HepG2 (cell line): ENCODE measurements at regions not wholly inside any gene's neighbourhood (a gene's known extent, or its start where the extent isn't known, plus 50 kb on each side); places are given as distances from the start of the nearest gene placed in this dataset.

Experiments used
- ATAC-seq: fragments of 200-7000 bp; cut with Tn5 transposase; 3 replicates; pipeline ENCODE4 v1.9.1; 2020; ENCODE audit warnings: mild to moderate bottlenecking, moderate library complexity
- BruUV-seq: library from RNA; stranded (reverse); fragments of 400-500 nt; replicated peaks from 2 replicates; lab custom pipeline; 2021; lab: Mats Ljungman, UMichigan
- CTCF ChIA-PET: fragments of 300-600 bp; formaldehyde crosslinking; extraction: SDS; loops from one replicate; lab custom pipeline; 2021; ENCODE audit warnings: low total read pairs, inconsistent platforms, low intra/inter-chr PET ratio; lab: Yijun Ruan, JAX
- POLR2A ChIA-PET: fragments of 350-600 bp; sonication (Branson Sonifier 250); formaldehyde crosslinking; loops from one replicate; lab custom pipeline; 2020; ENCODE audit warnings: antibody characterized with exemption, inconsistent platforms; lab: Yijun Ruan, JAX
- DNase-seq: peaks from one replicate; pipeline ENCODE4 v3.0.0-alpha.2; 2015; ENCODE audit warnings: low spot score
- FAIRE-seq: peaks from 3 replicates; lab custom pipeline; 2011; peaks lifted over from hg19 to GRCh38; lab: Jason Lieb, UNC
- H2AFZ ChIP-seq: one replicate; pipeline ENCODE4 v1.6.1; 2011; ENCODE audit warnings: low read length, inconsistent platforms
- H3K27ac ChIP-seq: fragments of 300-600 bp; 3 replicates; pipeline ENCODE4 v1.8.0; 2011; ENCODE audit warnings: mixed run types, mild to moderate bottlenecking, mixed read lengths, low read length, inconsistent platforms; ENCODE audit not compliant: insufficient read depth; ENCODE audit errors: extremely low read length
- H3K27me3 ChIP-seq, 2 experiments: fragments of 200-600 bp in 1 of 2; 2 replicates in 1 of 2; 3 replicates in 1 of 2; pipeline versions ENCODE4 v1.6.0 to v1.8.0; 2011; ENCODE audit warnings: low read length in 2 of 2, mild to moderate bottlenecking in 2 of 2, moderate library complexity in 2 of 2, inconsistent platforms in 1 of 2; ENCODE audit not compliant: insufficient read depth in 2 of 2, control insufficient read depth in 1 of 2
- H3K36me3 ChIP-seq, 2 experiments: fragments of 200-600 bp in 1 of 2; replicated peaks in 1 of 2; 2 replicates in 1 of 2; 3 replicates in 1 of 2; pipeline versions ENCODE4 v1.5.1 to v1.8.0; 2011; ENCODE audit warnings: low read length in 2 of 2, inconsistent platforms in 1 of 2; ENCODE audit not compliant: insufficient read depth in 2 of 2, control insufficient read depth in 1 of 2
- H3K4me1 ChIP-seq: 2 replicates; pipeline ENCODE4 v1.5.1; 2012; ENCODE audit warnings: low read length, inconsistent platforms; ENCODE audit not compliant: insufficient read depth
- H3K4me2 ChIP-seq: 2 replicates; pipeline ENCODE4 v1.6.0; 2011; ENCODE audit warnings: low read depth, low read length, inconsistent platforms
- H3K4me3 ChIP-seq, 3 experiments: fragments of 200-600 bp in 1 of 3; sonication (generic), shearing (Covaris generic) in 1 of 3; replicated peaks in 1 of 3; 2 replicates each; pipeline ENCODE4 v1.5.1; 2011 to 2016; ENCODE audit warnings: low read length in 3 of 3, inconsistent platforms in 2 of 3, low read depth in 2 of 3, mild to moderate bottlenecking in 2 of 3, control low read depth in 1 of 3, mixed read lengths in 1 of 3; ENCODE audit not compliant: insufficient read depth in 1 of 3
- H3K79me2 ChIP-seq: one replicate; pipeline ENCODE4 v1.6.1; 2011; ENCODE audit warnings: low read length, inconsistent platforms; ENCODE audit not compliant: insufficient read depth
- H3K9ac ChIP-seq: 2 replicates; pipeline ENCODE4 v1.6.0; 2011; ENCODE audit warnings: mild to moderate bottlenecking, low read depth, low read length, inconsistent platforms; ENCODE audit not compliant: insufficient read depth
- H3K9me3 ChIP-seq: 2 replicates; pipeline ENCODE4 v1.5.1; 2012; ENCODE audit warnings: mild to moderate bottlenecking, low read length
- H4K20me1 ChIP-seq: 2 replicates; pipeline ENCODE4 v1.6.0; 2011; ENCODE audit warnings: inconsistent platforms, mild to moderate bottlenecking, low read length, moderate library complexity; ENCODE audit not compliant: insufficient read depth
- AKAP8 ChIP-seq: sonication (generic); formaldehyde crosslinking; IDR thresholded peaks from 2 replicates; pipeline ENCODE4 v1.5.1; 2020; ENCODE audit warnings: mild to moderate bottlenecking, missing genetic modification reagents
- ETV6 ChIP-seq: sonication (generic); formaldehyde crosslinking; conservative IDR thresholded peaks from 2 replicates; pipeline ENCODE4 v1.4.0; 2020; ENCODE audit warnings: missing genetic modification reagents
- HNRNPH1 ChIP-seq: fragments of 200-400 bp; formaldehyde crosslinking; optimal IDR thresholded peaks from 2 replicates; pipeline ENCODE3; 2017; ENCODE audit warnings: mild to moderate bottlenecking, low read depth, low read length
- JARID2 ChIP-seq: sonication (generic); formaldehyde crosslinking; IDR thresholded peaks from 2 replicates; pipeline ENCODE4 v1.8.1; 2023; ENCODE audit warnings: missing genetic modification reagents, inconsistent platforms; ENCODE audit not compliant: insufficient replicate concordance
- JUN ChIP-seq: sonication (generic); formaldehyde crosslinking; IDR thresholded peaks from 2 replicates; pipeline ENCODE4 v1.4.0; 2020; ENCODE audit warnings: mild to moderate bottlenecking, missing genetic modification reagents
- MATR3 ChIP-seq: sonication (generic); formaldehyde crosslinking; IDR thresholded peaks from 2 replicates; pipeline ENCODE4 v1.4.0; 2020; ENCODE audit warnings: missing genetic modification reagents
- MED1 ChIP-seq: sonication (generic); formaldehyde crosslinking; IDR thresholded peaks from 2 replicates; pipeline ENCODE4 v1.4.0; 2020; ENCODE audit warnings: missing genetic modification reagents
- MXD1 ChIP-seq: sonication (generic); formaldehyde crosslinking; IDR thresholded peaks from 2 replicates; pipeline ENCODE4 v1.4.0; 2020; ENCODE audit warnings: mild to moderate bottlenecking, missing genetic modification reagents
- MXI1 ChIP-seq: IDR thresholded peaks from 3 replicates; pipeline ENCODE4 v1.6.1; 2012; ENCODE audit warnings: low read depth, low read length, inconsistent platforms, borderline replicate concordance
- NONO ChIP-seq, 2 experiments: fragments of 450-650 bp in 1 of 2; sonication (generic) in 1 of 2; formaldehyde crosslinking in 1 of 2; IDR thresholded peaks in 1 of 2; conservative IDR thresholded peaks in 1 of 2; 2 replicates each; pipeline versions ENCODE4 v1.6.1 to v1.8.0; 2017 to 2022; ENCODE audit warnings: mild to moderate bottlenecking in 1 of 2, missing genetic modification reagents in 1 of 2, moderate library complexity in 1 of 2
- PTBP1 ChIP-seq: fragments of 200-400 bp; formaldehyde crosslinking; IDR thresholded peaks from 2 replicates; pipeline ENCODE4 v1.6.1; 2018; ENCODE audit warnings: low read length, low read depth; ENCODE audit not compliant: poor library complexity, severe bottlenecking
- SNAPC5 ChIP-seq: sonication (generic); formaldehyde crosslinking; IDR thresholded peaks from 2 replicates; pipeline ENCODE4 v1.8.1; 2023; ENCODE audit warnings: mild to moderate bottlenecking, missing genetic modification reagents, borderline replicate concordance
- YY1 ChIP-seq: IDR thresholded peaks from 2 replicates; pipeline ENCODE4 v1.6.1; 2011; ENCODE audit warnings: low read length, low read depth, moderate library complexity, mild to moderate bottlenecking; ENCODE audit not compliant: insufficient read depth, insufficient replicate concordance
- ZBTB7B ChIP-seq: sonication (generic); formaldehyde crosslinking; IDR thresholded peaks from 2 replicates; pipeline ENCODE4 v1.4.0; 2020; ENCODE audit warnings: missing genetic modification reagents
- ZNF10 ChIP-seq: sonication (generic); formaldehyde crosslinking; IDR thresholded peaks from 2 replicates; pipeline ENCODE4 v1.4.0; 2020; ENCODE audit warnings: mild to moderate bottlenecking, low read depth, missing genetic modification reagents, borderline replicate concordance
- ZNF317 ChIP-seq: sonication (generic); formaldehyde crosslinking; IDR thresholded peaks from 2 replicates; pipeline ENCODE4 v1.5.0; 2020; ENCODE audit warnings: mild to moderate bottlenecking, missing genetic modification reagents
- ZNF512B ChIP-seq: sonication (generic); formaldehyde crosslinking; IDR thresholded peaks from 2 replicates; pipeline ENCODE4 v1.5.1; 2020; ENCODE audit warnings: missing genetic modification reagents, mild to moderate bottlenecking, borderline replicate concordance
- WGBS: methylation state at CpG from one replicate; pipeline ENCODE4 v1.1.6; 2017; ENCODE audit warnings: low lambda C conversion rate; 5-methylcytosine and 5-hydroxymethylcytosine counted together
- in situ Hi-C: cut with HindIII; loops from 2 replicates; pipeline ENCODE4 v1.10.0; 2017; ENCODE audit warnings: low pct_unique_long_range_greater_than_20kb; ENCODE audit not compliant: extremely low pct_ligation_motif_present
- intact Hi-C: fragments of 100-400 bp; cut with micrococcal nuclease; formaldehyde crosslinking; loops from one replicate; pipeline ENCODE4 v1.10.0; 2022; ENCODE audit not compliant: unreplicated experiment
- TF ChIP-seq, protein P1 (sequence below): sonication (generic); formaldehyde crosslinking; IDR thresholded peaks from 2 replicates; pipeline ENCODE4; 2020; ENCODE audit warnings: missing genetic modification reagents, mild to moderate bottlenecking, borderline replicate concordance
- TF ChIP-seq, protein P2 (sequence below): sonication (generic); formaldehyde crosslinking; IDR thresholded peaks from 2 replicates; pipeline ENCODE4 v1.4.0; 2020; ENCODE audit warnings: missing genetic modification reagents; ENCODE audit errors: not compliant biosample characterization

DNA sequence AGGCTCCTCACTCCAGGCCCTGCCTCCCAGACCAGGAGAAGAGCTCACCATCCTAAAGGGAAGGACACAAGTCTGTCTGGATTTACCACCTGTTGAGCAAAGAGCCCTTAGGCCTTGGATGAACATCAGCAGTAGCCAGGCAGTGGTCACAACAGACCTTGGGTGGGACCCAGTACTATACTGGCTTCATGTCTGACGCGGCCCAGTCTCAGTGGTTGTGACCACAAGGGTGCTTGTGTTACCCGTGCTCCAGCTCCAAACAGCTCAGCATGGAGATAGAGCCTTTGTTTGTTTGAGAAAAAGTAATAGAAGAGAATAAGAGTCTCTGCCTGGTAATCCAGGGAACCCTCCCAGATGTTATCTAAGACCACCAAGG is 617.4 kb downstream of the BRINP1 start:
- CTCF ChIA-PET, result no interaction called here
- intact Hi-C loops, result no loop called here
- 42% methylated on average over 3 of the region's 3 CpGs for WGBS
- FAIRE-seq, result no peak
- H3K79me2 ChIP-seq, result no peaks in the 10 kb centered on the region
- H3K4me2 ChIP-seq, result no peak overlapping the region
- no peak for TF ChIP-seq ZBTB7B (CRISPR knock-in tag)
- TF ChIP-seq MXD1 (CRISPR knock-in tag), result no peak
- no peak for TF ChIP-seq NONO (IDR thresholded peaks at IDR 0.05)
- TF ChIP-seq NONO (CRISPR knock-in tag; conservative IDR thresholded peaks at IDR 0.05), result no peak
- TF ChIP-seq AKAP8 (CRISPR knock-in tag), result no peak
- no peak for TF ChIP-seq YY1
- no peak for TF ChIP-seq ZNF317 (CRISPR knock-in tag)
- TF ChIP-seq, protein P1, sequence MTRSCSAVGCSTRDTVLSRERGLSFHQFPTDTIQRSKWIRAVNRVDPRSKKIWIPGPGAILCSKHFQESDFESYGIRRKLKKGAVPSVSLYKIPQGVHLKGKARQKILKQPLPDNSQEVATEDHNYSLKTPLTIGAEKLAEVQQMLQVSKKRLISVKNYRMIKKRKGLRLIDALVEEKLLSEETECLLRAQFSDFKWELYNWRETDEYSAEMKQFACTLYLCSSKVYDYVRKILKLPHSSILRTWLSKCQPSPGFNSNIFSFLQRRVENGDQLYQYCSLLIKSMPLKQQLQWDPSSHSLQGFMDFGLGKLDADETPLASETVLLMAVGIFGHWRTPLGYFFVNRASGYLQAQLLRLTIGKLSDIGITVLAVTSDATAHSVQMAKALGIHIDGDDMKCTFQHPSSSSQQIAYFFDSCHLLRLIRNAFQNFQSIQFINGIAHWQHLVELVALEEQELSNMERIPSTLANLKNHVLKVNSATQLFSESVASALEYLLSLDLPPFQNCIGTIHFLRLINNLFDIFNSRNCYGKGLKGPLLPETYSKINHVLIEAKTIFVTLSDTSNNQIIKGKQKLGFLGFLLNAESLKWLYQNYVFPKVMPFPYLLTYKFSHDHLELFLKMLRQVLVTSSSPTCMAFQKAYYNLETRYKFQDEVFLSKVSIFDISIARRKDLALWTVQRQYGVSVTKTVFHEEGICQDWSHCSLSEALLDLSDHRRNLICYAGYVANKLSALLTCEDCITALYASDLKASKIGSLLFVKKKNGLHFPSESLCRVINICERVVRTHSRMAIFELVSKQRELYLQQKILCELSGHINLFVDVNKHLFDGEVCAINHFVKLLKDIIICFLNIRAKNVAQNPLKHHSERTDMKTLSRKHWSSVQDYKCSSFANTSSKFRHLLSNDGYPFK (CRISPR knock-in tag), result no peak
- no peak for TF ChIP-seq HNRNPH1
- TF ChIP-seq, protein P2, sequence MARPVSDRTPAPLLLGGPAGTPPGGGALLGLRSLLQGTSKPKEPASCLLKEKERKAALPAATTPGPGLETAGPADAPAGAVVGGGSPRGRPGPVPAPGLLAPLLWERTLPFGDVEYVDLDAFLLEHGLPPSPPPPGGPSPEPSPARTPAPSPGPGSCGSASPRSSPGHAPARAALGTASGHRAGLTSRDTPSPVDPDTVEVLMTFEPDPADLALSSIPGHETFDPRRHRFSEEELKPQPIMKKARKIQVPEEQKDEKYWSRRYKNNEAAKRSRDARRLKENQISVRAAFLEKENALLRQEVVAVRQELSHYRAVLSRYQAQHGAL (CRISPR knock-in tag), result no peak
- no peak for TF ChIP-seq PTBP1
- no peak for TF ChIP-seq SNAPC5 (CRISPR knock-in tag)
- TF ChIP-seq JARID2 (CRISPR knock-in tag), result no peak
- TF ChIP-seq MED1 (CRISPR knock-in tag), result no peak
- TF ChIP-seq MXI1, result no peak
- TF ChIP-seq ZNF10, result no peak
- no peak for TF ChIP-seq ZNF512B
- TF ChIP-seq MATR3, result no peak
- no peak for TF ChIP-seq ETV6
- TF ChIP-seq JUN (CRISPR knock-in tag), result no peak
- TF ChIP-seq, all 625 proteins: peak for 0
- Histone ChIP-seq H3K4me3 (no peak overlapping the region), H3K9ac (no peak overlapping the region), H3K36me3 (no peaks in the 10 kb centered on the region), H3K9me3 (peaks cover 86% of the 10 kb centered on the region), H4K20me1 (no peaks in the 10 kb centered on the region), H3K27ac (no peak overlapping the region), H3K27me3 (no peaks in the 10 kb centered on the region), H3K4me1 (no peaks in the 10 kb centered on the region), H2AFZ (no peak overlapping the region)
- no peak for DNase-seq
- POLR2A ChIA-PET, result no interaction called here
- in situ Hi-C loops, result no loop called here
- BruUV-seq, result no TSS peak
- ATAC-seq, result no peak
